Suprapubic skin (tissue), 4 donors: ENCODE measurements at regions not wholly inside any gene's neighbourhood (a gene's known extent, or its start where the extent isn't known, plus 50 kb on each side); places are given as distances from the start of the nearest gene placed in this dataset.

Source experiments
- DNase-seq, 2 donors: peaks; one replicate each; pipeline ENCODE4 v3.0.0-alpha.2; 2019; ENCODE audit warnings: low spot score in 2 of 2
- H3K27ac ChIP-seq: fragments of 200-600 bp; sonication (generic); one replicate; pipeline ENCODE4 v1.5.1; 2019
- H3K27me3 ChIP-seq: fragments of 200-600 bp; sonication (generic); one replicate; pipeline ENCODE4 v1.5.1; 2019
- H3K36me3 ChIP-seq: fragments of 200-600 bp; sonication (generic); one replicate; pipeline ENCODE4 v1.5.1; 2019
- H3K4me1 ChIP-seq: fragments of 200-600 bp; sonication (generic); one replicate; pipeline ENCODE4 v1.5.1; 2019
- H3K4me3 ChIP-seq: fragments of 200-600 bp; sonication (generic); one replicate; pipeline ENCODE4 v1.5.1; 2019; ENCODE audit warnings: mild to moderate bottlenecking
- H3K9me3 ChIP-seq: fragments of 200-600 bp; sonication (generic); one replicate; pipeline ENCODE4 v1.5.1; 2019
- CTCF ChIP-seq, 2 donors: fragments of 200-600 bp in 1 of 2; fragments of 450-650 bp in 1 of 2; sonication (generic) in 1 of 2; IDR thresholded peaks; one replicate each; pipeline ENCODE4 v1.5.1; 2016 to 2019; ENCODE audit warnings: antibody characterized with exemption in 2 of 2, mild to moderate bottlenecking in 1 of 2, moderate library complexity in 1 of 2
- EP300 ChIP-seq: sonication (generic); formaldehyde crosslinking; IDR thresholded peaks from one replicate; pipeline ENCODE4 v1.6.1; 2017; ENCODE audit warnings: antibody characterized with exemption
- POLR2A ChIP-seq, 2 donors: fragments of 450-650 bp; IDR thresholded peaks; one replicate each; pipeline ENCODE4 v1.6.1; 2017; ENCODE audit warnings: antibody characterized with exemption in 2 of 2, mild to moderate bottlenecking in 2 of 2, moderate library complexity in 2 of 2
- POLR2AphosphoS5 ChIP-seq, 3 donors: sonication (generic); formaldehyde crosslinking; IDR thresholded peaks; one replicate each; pipeline ENCODE4 v1.6.1; 2017; ENCODE audit warnings: antibody characterized with exemption in 3 of 3
- WGBS: methylation state at CpG from one replicate; pipeline ENCODE4 v1.1.5; 2018; 5-methylcytosine and 5-hydroxymethylcytosine counted together

- Histone ChIP-seq H3K27ac (no peak overlapping the region), H3K4me3 (no peak overlapping the region), H3K4me1 (no peaks in the 10 kb centered on the region), H3K9me3 (no peaks in the 10 kb centered on the region), H3K36me3 (no peaks in the 10 kb centered on the region), H3K27me3 (no peaks in the 10 kb centered on the region)
- no peak for DNase-seq
- TF ChIP-seq POLR2AphosphoS5 (IDR thresholded peaks at IDR 0.05), result no peak
- no peak for TF ChIP-seq POLR2A (IDR thresholded peaks at IDR 0.05)
- no peak for TF ChIP-seq EP300
- no peak for TF ChIP-seq CTCF (IDR thresholded peaks at IDR 0.05)
- WGBS, result 69% methylated on average over 2 of the region's 2 CpGs
These were observed 227.6 kb upstream of the C9orf72 start for GRCh38 chr9:27800692-27801370.

- no peaks in the 10 kb centered on the region for H3K27me3 ChIP-seq
- no peak for DNase-seq
- 61% methylated on average over 6 of the region's 6 CpGs for WGBS
- no peaks in the 10 kb centered on the region for H3K4me1 ChIP-seq
- TF ChIP-seq EP300 (no peak), CTCF (IDR thresholded peaks at IDR 0.05) (no peak), POLR2A (IDR thresholded peaks at IDR 0.05) (no peak), POLR2AphosphoS5 (IDR thresholded peaks at IDR 0.05) (no peak)
- H3K36me3 ChIP-seq, result no peaks in the 10 kb centered on the region
- no peaks in the 10 kb centered on the region for H3K9me3 ChIP-seq
- H3K4me3 ChIP-seq, result no peak overlapping the region
- no peak overlapping the region for H3K27ac ChIP-seq
These were observed 228.3 kb upstream of the C9orf72 start for GRCh38 chr9:27801545-27801944.

GRCh38 chr9:27802418-27802817 is 229.1 kb upstream of the C9orf72 start:
- no peak for TF ChIP-seq POLR2A (IDR thresholded peaks at IDR 0.05)
- no peak for TF ChIP-seq EP300
- no peaks in the 10 kb centered on the region for H3K9me3 ChIP-seq
- no peak overlapping the region for H3K4me3 ChIP-seq
- DNase-seq, result no peak
- no peaks in the 10 kb centered on the region for H3K36me3 ChIP-seq
- H3K27ac ChIP-seq, result no peak overlapping the region
- H3K4me1 ChIP-seq, result no peaks in the 10 kb centered on the region
- no peaks in the 10 kb centered on the region for H3K27me3 ChIP-seq
- 97% methylated on average over 3 of the region's 3 CpGs for WGBS

GRCh38 chr9:27808864-27809263 is 235.6 kb upstream of the C9orf72 start:
- DNase-seq, result no peak
- no peaks in the 10 kb centered on the region for H3K9me3 ChIP-seq
- WGBS, result 70% methylated on average over 4 of the region's 4 CpGs
- no peak for TF ChIP-seq CTCF (IDR thresholded peaks at IDR 0.05)
- no peak for TF ChIP-seq EP300
- TF ChIP-seq POLR2AphosphoS5 (IDR thresholded peaks at IDR 0.05), result no peak
- no peak for TF ChIP-seq POLR2A (IDR thresholded peaks at IDR 0.05)
- no peaks in the 10 kb centered on the region for H3K4me1 ChIP-seq
- no peaks in the 10 kb centered on the region for H3K36me3 ChIP-seq
- no peak overlapping the region for H3K27ac ChIP-seq
- no peaks in the 10 kb centered on the region for H3K27me3 ChIP-seq
- no peak overlapping the region for H3K4me3 ChIP-seq

GRCh38 chr9:27817747-27818146 is 244.5 kb upstream of the C9orf72 start:
- H3K9me3 ChIP-seq, result no peaks in the 10 kb centered on the region
- no peak overlapping the region for H3K27ac ChIP-seq
- no peak overlapping the region for H3K4me3 ChIP-seq
- H3K4me1 ChIP-seq, result no peaks in the 10 kb centered on the region
- 82% methylated on average over 3 of the region's 3 CpGs for WGBS
- H3K27me3 ChIP-seq, result no peaks in the 10 kb centered on the region
- no peak for TF ChIP-seq POLR2A (IDR thresholded peaks at IDR 0.05)
- no peak for TF ChIP-seq CTCF (IDR thresholded peaks at IDR 0.05)
- no peak for TF ChIP-seq POLR2AphosphoS5 (IDR thresholded peaks at IDR 0.05)
- no peak for TF ChIP-seq EP300
- no peaks in the 10 kb centered on the region for H3K36me3 ChIP-seq
- no peak for DNase-seq

GRCh38 chr9:27818348-27818747 is 245.1 kb upstream of the C9orf72 start:
- Histone ChIP-seq H3K27ac (no peak overlapping the region), H3K27me3 (no peaks in the 10 kb centered on the region), H3K36me3 (no peaks in the 10 kb centered on the region), H3K4me1 (no peaks in the 10 kb centered on the region), H3K4me3 (no peak overlapping the region), H3K9me3 (no peaks in the 10 kb centered on the region)
- TF ChIP-seq POLR2A (IDR thresholded peaks at IDR 0.05), result no peak
- TF ChIP-seq EP300, result no peak
- TF ChIP-seq POLR2AphosphoS5 (IDR thresholded peaks at IDR 0.05), result no peak
- TF ChIP-seq CTCF (IDR thresholded peaks at IDR 0.05), result no peak
- no peak for DNase-seq
- 94% methylated on average over 7 of the region's 7 CpGs for WGBS
